PC-3 (cell line): ENCODE measurements at regions not wholly inside any gene's neighbourhood (a gene's known extent, or its start where the extent isn't known, plus 50 kb on each side); places are given as distances from the start of the nearest gene placed in this dataset.

ENCODE experiments used
- CTCF ChIP-seq: fragments of 300-600 bp; sonication (generic); conservative IDR thresholded peaks from 2 replicates; pipeline ENCODE4 v1.5.1; 2017; ENCODE audit warnings: antibody characterized with exemption, low read depth, mild to moderate bottlenecking, low read length
- EZH2 ChIP-seq: fragments of 300-600 bp; sonication (generic); IDR thresholded peaks from one replicate; pipeline ENCODE4 v1.6.1; 2017; ENCODE audit warnings: antibody characterized with exemption, mild to moderate bottlenecking, low read length; ENCODE audit not compliant: unreplicated experiment

GRCh38 chr1:199857108-199857507 is 170.4 kb upstream of the NR5A2 start:
- no peak for TF ChIP-seq EZH2
- TF ChIP-seq CTCF, result no peak
